ENCODE measurements at regions not wholly inside any gene's neighbourhood (a gene's known extent, or its start where the extent isn't known, plus 50 kb on each side); places are given as distances from the start of the nearest gene placed in this dataset.

DNA sequence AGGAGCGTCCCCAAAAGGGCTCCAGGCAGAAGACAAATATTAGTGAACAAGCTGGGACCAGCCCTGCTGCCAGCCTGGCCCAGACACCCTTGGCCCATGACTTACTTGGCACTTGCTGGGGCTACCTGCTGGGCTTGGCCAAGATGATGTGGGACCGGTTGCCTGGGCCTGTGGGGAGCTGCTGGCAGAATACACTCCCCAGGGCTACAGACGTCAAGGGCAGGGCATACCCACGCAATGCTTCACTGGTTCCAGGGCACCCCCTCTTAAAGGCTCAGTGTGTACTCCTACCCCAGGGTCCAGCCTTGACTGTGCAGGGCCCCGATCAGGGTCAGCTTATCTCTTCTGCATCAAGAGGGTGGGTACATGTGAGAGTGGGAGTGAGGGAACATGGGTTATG, 106.5 kb upstream of the SLC2A1 start:
- DNase-seq: no peak

DNA sequence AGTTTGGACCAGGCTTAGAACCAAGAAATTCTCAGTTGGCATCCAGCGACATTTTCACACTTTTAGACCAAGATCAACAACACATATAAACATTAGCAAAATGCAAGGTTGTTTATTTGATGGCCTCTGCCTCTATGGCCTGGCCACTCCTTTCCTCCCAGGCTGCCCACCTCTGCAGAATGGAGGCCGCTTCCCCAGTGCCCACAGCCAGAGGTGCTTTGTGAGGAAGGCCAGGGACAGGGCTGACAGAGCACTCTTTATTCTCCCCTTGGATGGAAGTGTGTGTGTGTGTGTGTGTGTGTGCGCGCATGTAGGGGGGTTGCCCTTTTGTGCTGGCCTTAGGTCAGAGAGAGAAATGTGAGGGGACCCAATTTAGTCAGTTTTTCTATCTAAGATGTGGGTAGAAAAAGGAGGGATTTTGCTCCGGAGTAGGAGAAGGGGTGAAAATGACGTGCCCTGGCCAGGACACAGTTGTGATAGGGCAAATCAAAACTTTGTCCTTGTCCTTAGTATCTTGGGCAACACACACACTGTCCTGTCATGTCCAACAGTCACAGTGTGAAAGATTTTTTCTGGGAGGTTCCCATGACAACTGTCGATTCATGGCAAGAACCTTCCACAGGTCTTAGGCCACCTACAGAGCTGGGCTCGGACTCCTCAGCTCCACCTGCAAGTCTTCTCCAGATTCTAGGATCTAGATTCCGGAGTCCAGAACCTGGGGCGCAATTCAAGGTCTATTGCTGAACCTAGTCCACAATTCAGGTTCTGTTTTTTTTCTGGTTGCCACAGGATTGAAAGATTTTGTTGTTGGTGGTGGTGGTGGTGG, 104.9 kb upstream of the SLC2A1 start:
- no peak for DNase-seq

DNA sequence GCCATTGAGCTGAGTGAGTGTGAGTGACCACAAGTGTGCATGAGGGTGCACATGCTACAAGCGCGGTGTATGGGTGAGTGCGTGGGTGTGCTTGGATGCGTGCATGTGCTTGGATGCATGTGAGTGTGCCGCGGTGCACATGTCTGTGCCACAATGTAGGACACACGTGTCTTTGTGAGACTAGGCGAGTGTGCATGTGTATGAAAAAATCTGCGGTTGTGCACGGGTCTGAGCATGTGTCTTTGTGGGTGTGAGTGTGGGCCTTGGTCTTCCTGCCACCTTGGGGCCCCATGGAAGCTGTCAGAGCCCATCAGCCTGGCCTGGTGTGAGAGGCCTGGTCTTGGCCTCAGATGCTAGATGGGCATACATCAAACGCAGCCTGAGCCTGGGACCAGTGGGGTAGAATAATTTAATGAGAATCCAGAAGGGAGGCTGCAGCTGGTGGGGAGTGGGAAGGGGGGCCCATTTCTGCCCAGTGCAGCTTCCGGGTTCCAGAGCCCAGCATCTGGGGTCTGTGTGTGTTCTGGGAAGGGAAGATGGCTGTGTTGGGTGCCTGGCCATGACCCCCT, 103.9 kb upstream of the SLC2A1 start:
- DNase-seq: no peak

DNA sequence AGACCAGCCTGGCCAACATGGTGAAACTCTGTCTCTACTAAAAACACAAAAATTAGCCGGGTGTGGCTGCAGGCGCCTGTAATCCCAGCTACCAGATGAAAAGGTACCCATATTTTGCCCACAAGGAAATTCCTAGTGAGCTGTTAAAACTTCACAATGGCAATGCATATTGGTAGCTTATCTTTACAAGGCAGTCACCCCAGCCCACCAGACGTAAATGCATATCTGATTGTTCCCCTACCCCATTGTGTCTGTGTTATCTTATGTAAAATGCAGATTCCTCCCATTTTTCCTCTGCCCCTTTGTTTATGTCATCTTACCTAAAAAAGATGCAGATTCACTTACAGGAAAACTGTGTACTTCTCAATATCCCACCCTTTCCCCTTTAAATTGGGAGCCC, 103.1 kb upstream of the SLC2A1 start:
- no peak for DNase-seq

DNA sequence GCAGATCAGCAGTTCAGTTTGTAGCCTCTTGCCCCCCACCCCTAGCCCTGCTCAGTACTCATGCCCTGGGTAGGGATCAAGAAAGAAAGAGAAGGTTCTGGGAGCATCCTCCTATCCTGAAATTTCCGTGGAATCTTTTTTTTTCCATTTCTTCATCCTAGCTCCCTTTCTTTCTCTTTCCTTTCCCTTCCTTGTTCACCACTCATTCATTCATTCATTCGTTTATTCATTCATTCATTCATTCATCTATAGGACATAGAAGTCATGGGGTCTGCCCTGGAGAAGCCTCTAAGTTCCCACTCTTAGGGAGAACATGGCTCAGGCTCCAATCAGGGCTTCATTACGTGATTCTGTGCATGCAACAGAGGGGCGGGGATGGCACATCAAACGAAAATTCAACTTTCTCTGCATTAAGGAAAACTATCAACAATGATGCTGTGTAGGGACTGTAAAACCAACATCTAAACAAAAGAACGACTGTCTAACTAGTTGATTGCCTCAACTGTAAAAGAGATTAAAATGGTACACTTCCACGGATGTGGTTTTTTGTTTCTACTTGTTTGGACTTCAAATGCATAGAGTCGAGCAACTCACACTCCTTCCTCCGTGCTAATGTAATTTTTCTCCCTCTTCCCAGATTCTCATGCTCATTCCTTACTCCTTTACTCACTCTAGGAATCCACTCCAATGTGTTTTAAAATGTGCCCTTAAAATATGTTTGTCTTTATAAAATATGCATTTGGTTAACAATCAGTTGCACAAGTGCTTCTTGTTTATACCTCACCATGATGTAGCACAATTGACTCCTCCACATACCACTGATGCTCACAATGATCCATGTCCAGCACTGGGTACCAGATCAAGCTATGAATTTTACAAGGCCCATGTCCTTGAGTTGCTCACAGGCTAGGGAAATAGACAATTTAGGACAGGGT, 101.2 kb upstream of the SLC2A1 start:
- DNase-seq: no peak

DNA sequence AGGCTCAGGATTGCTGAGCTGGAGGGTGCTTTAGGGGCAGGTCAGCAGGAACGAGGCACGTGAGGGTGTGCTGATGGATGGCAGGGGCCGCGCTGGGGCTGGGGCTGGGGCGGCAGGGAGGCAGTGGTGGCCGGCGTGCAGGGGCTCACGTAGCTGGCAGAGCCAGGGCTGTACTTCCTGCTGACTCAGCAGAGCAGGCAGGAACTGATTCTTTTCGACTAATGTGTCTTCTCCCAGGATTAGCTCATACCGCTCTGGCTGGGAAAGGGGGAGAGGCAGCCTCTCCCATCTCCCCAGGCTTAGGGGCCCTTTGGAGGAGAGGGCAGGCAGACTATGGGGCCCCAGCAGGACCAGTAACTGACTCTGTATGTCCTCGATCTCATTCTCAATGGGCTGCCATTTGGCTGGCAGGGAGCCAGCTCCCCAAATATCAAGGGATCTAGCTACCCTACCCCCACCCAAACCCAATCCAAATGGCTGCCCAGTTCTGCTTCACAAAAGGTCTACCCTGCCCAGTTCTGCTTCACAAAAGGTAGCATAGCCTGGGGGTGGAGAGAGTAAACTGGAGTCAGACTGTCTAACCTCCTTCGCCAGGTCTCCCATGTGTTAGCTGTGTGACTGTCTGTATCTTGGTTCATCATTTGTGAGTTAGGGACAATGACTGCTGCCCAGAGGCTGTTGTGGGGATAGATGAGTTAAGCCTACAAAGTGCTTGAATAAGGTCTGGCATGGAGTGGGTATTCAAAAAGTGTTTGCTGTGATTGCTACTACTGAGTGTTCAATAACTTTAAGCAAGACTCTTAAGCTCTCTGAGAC, 100.1 kb upstream of the SLC2A1 start:
- DNase-seq: no peak

DNA sequence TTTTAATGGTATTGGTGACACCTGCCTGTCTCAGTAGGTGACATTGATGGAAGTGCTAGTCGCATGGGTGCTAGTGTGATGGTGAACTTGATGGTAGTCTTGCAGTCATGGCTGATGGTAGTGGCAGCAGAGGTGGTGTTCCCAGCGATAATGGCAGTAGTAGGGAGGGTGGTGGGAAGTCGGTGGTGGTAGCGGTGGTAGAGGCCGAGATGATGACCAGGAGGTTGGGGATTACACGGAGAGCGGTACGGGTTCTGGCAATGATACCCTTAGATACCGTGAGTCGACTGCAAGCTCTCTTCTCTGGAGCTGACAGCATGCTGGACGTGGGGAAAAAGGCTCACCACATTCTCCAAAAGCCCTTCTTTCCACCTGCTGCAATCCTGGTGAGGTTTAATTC, 99.4 kb upstream of the SLC2A1 start:
- DNase-seq: no peak

DNA sequence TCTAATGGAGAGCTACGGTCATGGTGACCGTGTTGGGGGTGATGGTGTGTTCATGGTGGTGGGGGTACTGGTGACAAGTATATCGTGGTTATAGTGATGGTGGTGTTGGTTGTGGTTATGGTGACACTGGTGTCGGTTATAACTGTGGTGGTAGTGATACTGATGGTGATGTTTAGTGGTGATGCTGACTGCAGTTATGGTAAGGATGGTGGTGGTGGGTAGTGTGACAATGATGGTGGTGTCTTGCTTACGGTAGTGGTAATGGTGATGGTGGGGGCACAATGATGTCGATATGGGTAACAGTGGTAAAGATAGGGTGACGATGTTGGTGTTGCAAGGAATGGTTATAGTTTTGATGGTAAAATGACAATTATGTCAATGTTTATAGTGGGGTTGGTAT, 98.9 kb upstream of the SLC2A1 start:
- no peak for DNase-seq

DNA sequence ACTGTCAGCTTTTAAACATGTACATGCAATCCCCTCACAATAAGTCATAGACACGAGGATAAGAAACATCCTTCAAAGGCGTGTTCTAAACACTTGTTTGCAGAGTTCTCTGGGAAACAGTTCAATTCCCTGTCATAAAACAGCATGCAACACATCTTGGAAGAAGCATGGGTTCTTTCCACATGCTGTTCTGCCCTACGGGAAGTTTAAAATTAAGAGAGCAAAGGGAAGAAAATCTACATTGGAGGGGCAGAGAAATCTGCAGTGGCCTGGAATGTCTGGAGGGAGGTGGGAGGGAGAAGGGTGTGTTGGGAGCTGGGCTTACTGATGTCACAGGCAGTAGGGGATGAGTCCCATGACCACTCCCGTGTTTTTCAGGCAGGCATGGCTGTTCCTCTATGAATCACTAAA, 98.3 kb upstream of the SLC2A1 start:
- DNase-seq: no peak

DNA sequence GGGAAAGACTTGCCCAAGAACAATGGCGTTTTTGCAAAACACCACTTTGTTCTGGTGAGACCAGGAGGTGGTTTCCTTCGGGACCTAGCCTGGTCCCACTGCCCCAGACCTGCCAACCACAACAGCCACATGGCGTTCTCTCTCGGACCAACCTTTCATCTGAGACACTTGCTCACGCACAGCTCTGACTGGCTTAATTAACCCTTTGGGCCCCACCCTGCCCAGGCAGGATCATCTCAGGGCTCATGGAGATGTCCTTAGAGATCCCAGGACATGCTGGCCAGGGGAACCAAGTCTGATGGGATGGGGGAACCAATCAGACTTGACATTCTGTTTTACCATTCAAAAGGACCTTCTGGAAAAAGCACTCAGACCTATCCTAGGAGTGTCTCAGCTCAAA, 97.8 kb upstream of the SLC2A1 start:
- DNase-seq: no peak

DNA sequence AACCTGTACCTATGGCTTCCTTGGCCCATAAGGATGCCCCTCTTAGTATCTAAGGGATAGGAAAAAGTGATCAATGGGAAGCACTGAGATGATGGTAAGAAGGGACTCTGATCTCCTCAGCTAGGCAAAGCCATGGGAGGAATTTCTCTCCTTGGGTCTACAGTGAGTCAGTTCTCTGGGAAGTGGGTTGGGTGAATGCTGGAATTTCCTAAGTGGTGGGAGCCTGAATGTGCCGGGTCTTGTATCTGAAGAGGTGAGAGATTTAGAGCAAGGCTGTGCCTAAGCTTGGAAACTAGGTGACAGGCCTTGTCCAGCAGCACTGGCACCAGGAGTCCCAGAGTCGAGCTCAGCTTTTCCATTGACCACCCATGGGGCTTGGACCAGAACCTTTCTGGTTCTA, 96.3 kb upstream of the SLC2A1 start:
- DNase-seq: no peak

DNA sequence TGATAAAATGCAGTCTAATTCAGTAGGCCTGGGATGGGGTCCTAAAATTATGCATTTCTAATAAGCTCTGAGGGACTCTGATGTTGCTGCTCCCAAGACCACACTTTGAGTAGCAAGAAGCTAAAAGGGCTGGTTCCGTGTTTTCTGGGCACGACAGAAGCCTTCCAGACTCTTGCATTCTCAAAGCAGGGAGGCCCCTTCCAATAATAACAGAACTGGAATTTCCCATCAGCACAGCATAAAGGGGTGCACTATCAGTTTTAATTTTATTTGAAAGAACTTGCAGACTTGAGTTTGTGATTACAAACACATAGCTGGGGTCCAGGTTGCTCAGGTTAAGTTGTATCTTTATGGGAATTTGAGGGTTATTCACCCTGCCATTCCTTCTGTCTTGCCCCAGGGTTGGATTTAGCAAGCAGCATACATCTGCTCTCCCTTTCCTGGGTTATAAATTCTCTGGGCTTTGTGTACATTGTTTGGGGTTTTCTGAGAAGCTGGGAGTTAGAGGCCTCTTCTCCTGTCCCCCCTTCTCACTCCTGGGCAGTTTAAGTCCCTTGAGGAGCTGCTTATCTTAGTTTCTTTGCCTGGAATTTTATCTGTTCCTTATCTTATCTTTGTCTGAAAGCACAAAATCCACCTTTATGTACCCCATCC, 94.2 kb upstream of the SLC2A1 start:
- no peak for DNase-seq

DNA sequence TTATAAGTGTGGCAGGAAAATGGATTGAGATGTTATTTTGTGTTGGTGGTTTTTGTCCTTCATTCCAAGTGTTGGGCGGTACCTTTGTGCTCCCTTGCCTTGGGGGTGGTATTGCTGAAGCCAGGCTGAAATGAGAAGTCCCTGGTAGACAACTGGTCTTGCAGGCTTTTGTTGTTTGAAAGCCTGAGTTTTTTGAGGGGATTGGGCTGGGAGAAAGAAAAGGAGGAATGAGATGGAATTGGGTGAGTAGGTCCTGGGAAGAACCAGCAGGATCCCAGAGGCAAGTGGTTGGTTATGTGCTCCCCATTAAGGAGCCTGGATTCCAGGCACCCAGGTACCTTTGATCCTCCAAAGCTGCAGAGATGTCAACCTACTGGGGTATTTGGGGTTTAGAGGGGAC, 93.7 kb upstream of the SLC2A1 start:
- no peak for DNase-seq

DNA sequence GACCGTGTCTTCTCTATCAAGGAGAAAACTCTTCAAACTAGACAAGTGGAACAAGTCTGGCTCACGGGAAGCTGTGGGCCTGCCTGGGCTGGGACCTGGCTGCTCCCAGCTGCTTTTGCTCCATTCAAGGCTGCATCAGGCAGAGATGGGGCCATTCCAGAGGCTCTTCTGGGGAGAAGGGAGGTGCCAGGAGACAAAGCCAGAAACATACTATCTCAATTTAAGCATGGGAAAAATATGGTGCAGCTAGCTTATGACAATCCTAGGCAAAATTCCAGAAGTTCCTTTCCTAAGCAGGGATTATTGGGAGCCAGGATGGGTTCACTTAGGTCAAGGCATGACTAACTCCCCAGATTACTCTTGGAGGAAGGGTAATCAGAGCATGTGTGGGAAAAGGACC, 90.8 kb upstream of the SLC2A1 start:
- DNase-seq: peak; percentile 65

DNA sequence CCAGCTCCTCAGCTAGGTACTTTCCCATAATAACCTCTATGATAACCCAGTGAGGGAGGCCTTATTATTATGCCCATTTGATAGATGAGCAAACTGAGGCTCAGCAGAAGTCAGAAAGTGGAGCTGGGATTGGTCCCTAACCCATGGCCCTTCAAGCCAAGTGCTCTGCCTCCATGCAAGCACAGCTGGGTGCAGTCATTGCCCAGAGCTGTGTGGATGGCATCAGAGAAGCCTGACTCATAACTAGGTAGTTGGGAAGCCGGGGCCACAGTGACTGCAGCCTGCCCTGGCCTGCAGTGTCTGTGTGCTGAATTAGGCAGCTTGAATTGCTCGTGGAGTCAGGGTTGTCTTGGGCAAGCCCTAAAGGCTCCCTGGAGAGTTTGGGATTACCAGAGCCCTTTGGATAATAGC, 89.9 kb upstream of the SLC2A1 start:
- no peak for DNase-seq

DNA sequence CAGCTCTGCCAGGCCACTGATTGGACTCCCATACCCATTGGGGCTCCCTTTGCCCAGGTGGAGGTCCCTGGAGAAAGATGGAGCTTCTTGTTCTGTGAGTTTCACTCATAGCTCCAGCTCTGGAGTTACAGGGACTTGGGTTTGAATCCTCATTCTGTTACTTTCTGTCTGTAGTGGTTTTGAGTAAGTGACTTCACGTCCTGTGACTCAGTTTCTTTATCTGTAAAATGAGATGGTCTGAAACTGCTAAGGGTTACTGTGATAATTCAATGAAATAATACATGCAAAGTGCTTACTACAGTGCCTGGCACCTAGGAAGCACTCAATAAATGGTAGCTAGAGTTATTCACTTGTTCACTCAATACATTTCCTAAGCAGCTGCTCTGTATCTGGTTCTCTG, 88.5 kb upstream of the SLC2A1 start:
- no peak for DNase-seq

DNA sequence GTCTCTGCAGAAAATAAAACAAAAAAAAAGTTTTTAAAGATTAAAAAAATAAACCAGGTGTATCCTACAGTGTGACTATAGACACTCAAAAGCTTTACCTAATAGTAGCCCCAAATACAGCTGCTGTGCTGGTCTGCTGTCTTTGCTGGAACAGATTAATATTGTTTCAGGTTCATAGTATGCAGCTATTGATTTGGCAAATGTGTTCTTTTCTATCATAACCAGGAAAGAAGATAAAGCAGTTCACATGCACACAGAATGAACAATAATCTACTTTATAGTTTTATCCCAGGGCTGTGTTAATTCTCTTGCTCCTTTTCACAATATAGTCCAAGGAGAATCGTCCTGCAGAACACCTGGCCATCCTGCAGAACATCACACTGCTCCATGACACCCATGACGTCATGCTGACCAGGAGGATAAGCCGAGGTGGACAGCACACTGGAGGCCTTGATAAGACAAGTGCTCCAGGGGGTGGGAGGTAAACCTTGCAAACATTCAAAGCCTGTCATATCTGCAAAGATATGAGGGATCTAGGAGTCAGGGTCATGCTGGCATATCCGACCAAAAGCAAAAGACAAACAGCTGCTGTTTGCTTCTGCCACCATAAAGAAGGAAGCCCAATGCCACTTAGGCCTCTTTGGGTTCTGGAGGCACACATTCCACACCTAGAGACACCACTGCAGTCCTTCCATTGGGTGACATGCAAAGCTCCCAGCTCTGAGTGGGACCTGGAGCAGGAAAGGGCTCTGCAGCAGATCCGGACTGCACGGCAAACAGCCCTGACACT, 86.1 kb upstream of the SLC2A1 start:
- no peak for DNase-seq

DNA sequence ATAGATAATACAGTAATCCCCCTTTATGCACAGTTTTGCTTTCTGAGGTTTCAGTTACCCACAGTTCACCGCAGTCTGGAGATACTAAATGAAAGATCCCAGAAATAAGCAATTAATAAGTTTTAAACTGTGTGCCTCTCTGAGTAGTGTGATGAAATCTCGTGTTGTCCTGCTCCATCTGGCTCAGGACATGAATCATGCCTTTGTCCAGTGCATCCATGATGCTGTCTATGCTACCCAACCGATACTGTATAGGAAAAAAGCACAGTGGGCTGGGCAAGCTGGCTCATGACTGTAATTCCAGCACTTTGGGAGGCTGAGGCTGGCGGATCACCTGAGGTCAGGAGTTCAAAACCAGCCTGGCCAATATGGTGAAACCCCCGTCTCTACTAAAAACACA, 85.0 kb upstream of the SLC2A1 start:
- DNase-seq: no peak

DNA sequence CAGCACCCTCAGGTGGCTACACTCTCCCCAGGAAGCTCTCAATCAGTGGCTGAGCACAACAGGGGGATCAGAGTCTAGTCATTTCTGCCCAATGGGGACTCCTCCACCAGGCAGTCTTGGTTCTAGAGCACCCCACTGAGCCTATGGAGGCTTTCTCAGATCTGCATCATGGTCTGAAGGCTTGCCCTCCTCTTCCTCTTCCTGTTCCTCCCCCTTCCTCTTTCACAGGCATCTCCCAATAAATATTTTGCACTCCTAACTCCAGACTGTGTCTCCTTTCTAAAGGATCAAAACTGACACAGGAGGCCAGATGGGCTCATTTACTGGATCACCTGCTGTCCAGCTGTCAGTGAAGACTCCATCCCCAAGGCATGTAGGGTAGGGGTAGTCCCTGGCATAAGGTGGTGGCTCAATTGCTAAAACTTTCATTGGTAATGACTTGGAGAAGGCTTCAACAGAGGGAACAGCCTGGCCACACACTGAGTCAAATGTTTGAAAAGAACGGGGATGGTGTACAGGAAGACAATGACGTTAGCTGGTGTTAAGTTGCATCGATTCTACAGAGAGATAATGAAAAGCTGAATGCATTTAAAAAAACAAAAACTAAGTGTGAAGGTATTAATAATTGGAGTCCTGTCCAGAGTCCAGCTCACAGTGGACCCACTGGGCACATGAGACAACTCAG, 84.2 kb upstream of the SLC2A1 start:
- DNase-seq: no peak

DNA sequence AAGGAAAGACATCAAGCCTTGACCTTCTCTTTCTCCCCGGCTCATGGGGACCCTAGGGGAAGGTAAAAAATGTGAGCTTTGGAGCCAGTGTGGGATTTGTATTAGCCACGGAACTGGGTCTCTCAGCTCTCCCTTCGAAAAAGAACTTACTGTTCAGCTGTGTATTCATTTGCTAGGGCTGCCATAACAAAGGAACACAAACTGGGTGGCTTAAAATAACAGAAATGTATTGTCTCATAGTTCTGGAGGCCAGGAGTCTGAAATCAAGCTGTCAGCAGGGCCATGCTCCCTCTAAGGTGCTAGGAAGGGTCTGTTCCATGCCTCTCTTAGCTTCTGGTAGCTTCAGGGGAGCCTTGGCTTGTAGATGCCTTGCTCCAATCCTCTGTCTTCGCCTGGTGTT, 83.5 kb upstream of the SLC2A1 start:
- no peak for DNase-seq

DNA sequence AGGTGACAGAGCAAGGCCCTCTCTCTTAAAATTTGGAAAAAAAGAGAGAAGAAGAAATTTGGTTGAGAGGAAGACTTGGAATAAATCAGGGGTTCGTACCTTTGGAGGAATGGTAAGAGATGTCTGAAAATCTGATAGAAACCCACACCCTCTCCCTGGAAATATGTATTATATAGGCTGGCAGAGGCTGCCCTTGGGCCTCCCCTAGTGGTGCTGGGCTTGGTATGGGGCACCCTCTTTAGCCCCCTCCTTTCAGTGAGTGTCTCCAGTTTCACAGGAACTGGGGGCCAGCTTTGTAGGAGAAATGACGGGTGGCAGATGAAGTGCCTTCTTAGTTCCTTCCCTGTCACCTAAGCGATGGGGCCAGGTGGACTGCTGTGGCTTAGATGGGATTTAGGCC, 82.9 kb upstream of the SLC2A1 start:
- DNase-seq: no peak
